RWPE2 (cell line): ENCODE measurements at regions not wholly inside any gene's neighbourhood (a gene's known extent, or its start where the extent isn't known, plus 50 kb on each side); places are given as distances from the start of the nearest gene placed in this dataset.

Source experiments
- ATAC-seq: fragments of 200-7000 bp; cut with Tn5 transposase; 3 replicates; pipeline ENCODE4 v1.9.1; 2021; ENCODE audit warnings: low read depth
- DNase-seq: peaks from one replicate; pipeline ENCODE4 v3.0.0-alpha.2; 2020; ENCODE audit warnings: low spot score
- H3K27ac ChIP-seq: fragments of 450-650 bp; 2 replicates; pipeline ENCODE4 v1.5.1; 2017; ENCODE audit warnings: mild to moderate bottlenecking; ENCODE audit not compliant: poor library complexity, severe bottlenecking
- H3K27me3 ChIP-seq: fragments of 250-450 bp; sonication (Bioruptor Pico); 2 replicates; pipeline ENCODE4 v1.5.1; 2021; ENCODE audit warnings: mild to moderate bottlenecking, moderate library complexity; ENCODE audit not compliant: insufficient read depth, poor library complexity, severe bottlenecking
- H3K36me3 ChIP-seq: fragments of 250-450 bp; sonication (Bioruptor Pico); 2 replicates; pipeline ENCODE4 v1.5.1; 2020; ENCODE audit warnings: low read depth, mild to moderate bottlenecking, moderate library complexity
- H3K4me1 ChIP-seq: fragments of 250-450 bp; sonication (Bioruptor Pico); 2 replicates; pipeline ENCODE4 v1.5.1; 2021; ENCODE audit warnings: mild to moderate bottlenecking, moderate library complexity; ENCODE audit not compliant: insufficient read depth, poor library complexity, severe bottlenecking
- H3K4me3 ChIP-seq: fragments of 250-450 bp; sonication (Bioruptor Pico); 2 replicates; pipeline ENCODE4 v1.5.1; 2021; ENCODE audit warnings: mild to moderate bottlenecking, moderate library complexity; ENCODE audit not compliant: severe bottlenecking
- H3K9me3 ChIP-seq: fragments of 250-450 bp; sonication (Bioruptor Pico); 2 replicates; pipeline ENCODE4 v1.5.1; 2021; ENCODE audit warnings: mild to moderate bottlenecking, moderate library complexity; ENCODE audit not compliant: severe bottlenecking
- TF ChIP-seq, protein P1 (sequence below): fragments of 450-650 bp; IDR thresholded peaks from one replicate; pipeline ENCODE4 v1.5.1; 2017; ENCODE audit warnings: mild to moderate bottlenecking, moderate library complexity; ENCODE audit not compliant: poor library complexity, severe bottlenecking

DNA sequence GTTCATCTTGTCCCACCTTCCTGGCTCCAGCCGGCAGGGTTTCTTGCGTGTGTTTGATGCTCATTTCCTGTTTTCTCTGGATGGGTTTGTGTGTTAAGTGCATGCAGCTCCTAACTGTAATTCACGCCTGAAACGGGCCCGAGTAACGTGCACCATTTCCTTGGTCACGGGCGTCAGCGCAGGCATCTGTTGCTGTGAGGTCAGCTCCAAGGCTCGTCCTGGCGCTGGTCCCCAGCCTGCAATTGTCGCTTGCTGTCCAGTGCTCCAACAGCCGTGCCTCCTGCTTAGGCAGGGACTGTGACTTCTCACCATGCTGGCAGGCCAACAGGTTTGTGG is 201.1 kb downstream of the GLRX3 start:
- ATAC-seq, result no peak
- Histone ChIP-seq H3K4me1 (no peaks in the 10 kb centered on the region), H3K9me3 (no peaks in the 10 kb centered on the region), H3K36me3 (no peaks in the 10 kb centered on the region), H3K4me3 (no peak overlapping the region), H3K27ac (no peak overlapping the region), H3K27me3 (no peaks in the 10 kb centered on the region)
- no peak for DNase-seq
- TF ChIP-seq, protein P1, sequence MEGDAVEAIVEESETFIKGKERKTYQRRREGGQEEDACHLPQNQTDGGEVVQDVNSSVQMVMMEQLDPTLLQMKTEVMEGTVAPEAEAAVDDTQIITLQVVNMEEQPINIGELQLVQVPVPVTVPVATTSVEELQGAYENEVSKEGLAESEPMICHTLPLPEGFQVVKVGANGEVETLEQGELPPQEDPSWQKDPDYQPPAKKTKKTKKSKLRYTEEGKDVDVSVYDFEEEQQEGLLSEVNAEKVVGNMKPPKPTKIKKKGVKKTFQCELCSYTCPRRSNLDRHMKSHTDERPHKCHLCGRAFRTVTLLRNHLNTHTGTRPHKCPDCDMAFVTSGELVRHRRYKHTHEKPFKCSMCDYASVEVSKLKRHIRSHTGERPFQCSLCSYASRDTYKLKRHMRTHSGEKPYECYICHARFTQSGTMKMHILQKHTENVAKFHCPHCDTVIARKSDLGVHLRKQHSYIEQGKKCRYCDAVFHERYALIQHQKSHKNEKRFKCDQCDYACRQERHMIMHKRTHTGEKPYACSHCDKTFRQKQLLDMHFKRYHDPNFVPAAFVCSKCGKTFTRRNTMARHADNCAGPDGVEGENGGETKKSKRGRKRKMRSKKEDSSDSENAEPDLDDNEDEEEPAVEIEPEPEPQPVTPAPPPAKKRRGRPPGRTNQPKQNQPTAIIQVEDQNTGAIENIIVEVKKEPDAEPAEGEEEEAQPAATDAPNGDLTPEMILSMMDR, result no peak

- H3K4me3 ChIP-seq, result no peak overlapping the region
- H3K4me1 ChIP-seq, result no peaks in the 10 kb centered on the region
- H3K27me3 ChIP-seq, result no peaks in the 10 kb centered on the region
- H3K27ac ChIP-seq, result no peak overlapping the region
- DNase-seq, result no peak
- no peak for ATAC-seq
- no peaks in the 10 kb centered on the region for H3K36me3 ChIP-seq
- H3K9me3 ChIP-seq, result no peaks in the 10 kb centered on the region
- TF ChIP-seq, protein P1, result no peak
Observed at GRCh38 chr10:130337696-130338635, 201.8 kb downstream of the GLRX3 start.

DNA sequence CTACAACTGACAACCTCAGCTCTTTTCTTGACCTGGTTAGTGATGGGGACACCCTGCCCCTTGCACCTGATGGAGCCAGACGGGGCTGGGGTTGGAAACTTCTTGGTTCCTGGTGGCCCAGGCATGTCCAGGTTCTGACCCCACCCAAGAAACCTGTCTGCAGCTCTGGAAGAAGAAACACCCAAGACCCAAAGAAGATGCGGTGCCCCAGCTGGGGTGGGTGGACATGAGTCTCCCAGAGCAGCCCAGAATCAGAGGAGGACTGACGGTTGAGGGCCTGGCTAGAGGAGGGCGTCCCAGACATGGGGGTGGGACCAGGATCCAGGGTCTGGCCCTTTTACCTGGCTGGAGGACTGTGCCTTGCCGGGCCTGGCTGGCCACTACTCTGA is 202.4 kb downstream of the GLRX3 start:
- Histone ChIP-seq H3K27ac (no peak overlapping the region), H3K27me3 (no peaks in the 10 kb centered on the region), H3K36me3 (no peaks in the 10 kb centered on the region), H3K4me1 (no peaks in the 10 kb centered on the region), H3K9me3 (no peaks in the 10 kb centered on the region), H3K4me3 (no peak overlapping the region)
- no peak for ATAC-seq
- no peak for DNase-seq
- TF ChIP-seq, protein P1, result no peak

- Histone ChIP-seq H3K27me3 (no peaks in the 10 kb centered on the region), H3K36me3 (no peaks in the 10 kb centered on the region), H3K9me3 (no peaks in the 10 kb centered on the region), H3K4me1 (no peaks in the 10 kb centered on the region), H3K27ac (no peak overlapping the region), H3K4me3 (no peak overlapping the region)
- DNase-seq (no peak), ATAC-seq (no peak)
- TF ChIP-seq, protein P1, result no peak
Observed at GRCh38 chr10:130339091-130339490, 202.9 kb downstream of the GLRX3 start.

- H3K9me3 ChIP-seq, result no peaks in the 10 kb centered on the region
- H3K36me3 ChIP-seq, result no peaks in the 10 kb centered on the region
- no peaks in the 10 kb centered on the region for H3K27me3 ChIP-seq
- H3K4me1 ChIP-seq, result no peaks in the 10 kb centered on the region
- no peak for ATAC-seq
- TF ChIP-seq, protein P1, result no peak
- no peak overlapping the region for H3K4me3 ChIP-seq
- no peak for DNase-seq
- no peak overlapping the region for H3K27ac ChIP-seq
Observed at GRCh38 chr10:130339911-130340310, 203.7 kb downstream of the GLRX3 start.
